ENCODE measurements at regions not wholly inside any gene's neighbourhood (a gene's known extent, or its start where the extent isn't known, plus 50 kb on each side); places are given as distances from the start of the nearest gene placed in this dataset.

DNA sequence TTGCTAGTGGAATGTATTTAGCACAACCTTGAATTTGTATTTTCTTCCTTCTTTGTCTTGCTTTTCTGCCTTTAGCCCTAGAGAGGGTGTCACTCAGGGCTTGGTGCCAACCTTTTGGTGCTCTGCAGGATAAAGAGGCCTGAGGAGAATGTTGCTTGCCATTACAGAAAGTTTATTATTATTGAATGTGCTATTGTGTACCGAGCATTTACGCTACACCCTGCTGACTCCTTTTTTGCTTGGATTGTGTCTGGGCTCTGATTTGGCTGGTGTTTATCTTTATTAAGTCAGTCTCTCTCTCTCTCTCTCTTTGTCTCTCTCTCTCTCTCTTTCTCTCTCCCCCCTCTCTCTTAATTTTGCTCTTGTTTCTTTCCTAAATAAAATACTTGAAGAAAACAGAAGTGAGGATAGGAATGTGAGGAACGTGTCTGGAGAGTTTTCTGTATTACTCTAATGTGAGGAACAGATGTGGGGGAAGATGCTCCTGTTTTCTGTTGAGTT lies 284.4 kb upstream of the PHYHIPL start:
- TF ChIP-seq CTCF (IDR thresholded peaks at IDR 0.05): no peak
- no peak for TF ChIP-seq POLR2AphosphoS5 (IDR thresholded peaks at IDR 0.05)
- TF ChIP-seq EP300 (IDR thresholded peaks at IDR 0.05): no peak
- no peak for TF ChIP-seq POLR2A (IDR thresholded peaks at IDR 0.05; ENCODE audit: low read depth)

All from esophagus muscularis mucosa (tissue), 4 donors.